Karpas-422 (cell line): ENCODE measurements at regions not wholly inside any gene's neighbourhood (a gene's known extent, or its start where the extent isn't known, plus 50 kb on each side); places are given as distances from the start of the nearest gene placed in this dataset.

Source experiments
- DNase-seq: peaks from one replicate; pipeline ENCODE4 v3.0.0-alpha.2; 2015
- H2AFZ ChIP-seq: fragments of 200-600 bp; sonication (generic); 2 replicates; pipeline ENCODE4 v1.6.1; 2014; ENCODE audit warnings: antibody characterized with exemption, low read length, mixed read lengths
- H3K27ac ChIP-seq: fragments of 200-600 bp; sonication (generic); 2 replicates; pipeline ENCODE4 v1.5.1; 2014; ENCODE audit warnings: mild to moderate bottlenecking, low read length, moderate library complexity
- H3K27me3 ChIP-seq: fragments of 200-600 bp; sonication (generic); 2 replicates; pipeline ENCODE4 v1.6.1; 2014; ENCODE audit warnings: low read length, mixed read lengths
- H3K36me3 ChIP-seq: fragments of 200-600 bp; sonication (generic); 2 replicates; pipeline ENCODE4 v1.6.1; 2014; ENCODE audit warnings: low read length, mixed read lengths; ENCODE audit not compliant: insufficient read depth
- H3K4me1 ChIP-seq: fragments of 200-600 bp; sonication (generic); 2 replicates; pipeline ENCODE4 v1.6.1; 2014; ENCODE audit warnings: mild to moderate bottlenecking, low read length, mixed read lengths
- H3K4me2 ChIP-seq: fragments of 200-600 bp; sonication (generic); 2 replicates; pipeline ENCODE4 v1.6.1; 2014; ENCODE audit warnings: low read length, low read depth, mild to moderate bottlenecking; ENCODE audit not compliant: poor library complexity, severe bottlenecking
- H3K4me3 ChIP-seq: fragments of 200-600 bp; sonication (generic); 2 replicates; pipeline ENCODE4 v1.5.1; 2014; ENCODE audit warnings: mild to moderate bottlenecking, antibody characterized with exemption, low read length, mixed read lengths
- H3K79me2 ChIP-seq: fragments of 200-600 bp; sonication (generic); 2 replicates; pipeline ENCODE4 v1.6.1; 2014; ENCODE audit warnings: mild to moderate bottlenecking, low read length, mixed read lengths
- H3K9ac ChIP-seq: fragments of 200-600 bp; sonication (generic); 2 replicates; pipeline ENCODE4 v1.6.0; 2014; ENCODE audit warnings: low read length
- H3K9me2 ChIP-seq: fragments of 200-600 bp; sonication (generic), shearing (Covaris generic); replicated peaks from 2 replicates; pipeline ENCODE4 v1.6.0; 2014; ENCODE audit warnings: mild to moderate bottlenecking, low read length, moderate library complexity; ENCODE audit not compliant: insufficient read depth
- H3K9me3 ChIP-seq: fragments of 300-700, 200-600 bp; sonication (generic); 2 replicates; pipeline ENCODE4 v1.6.1; 2014; ENCODE audit warnings: low read length, mixed read lengths
- H4K20me1 ChIP-seq: fragments of 200-600 bp; sonication (generic); 2 replicates; pipeline ENCODE4 v1.6.1; 2014; ENCODE audit warnings: mild to moderate bottlenecking, antibody characterized with exemption, low read length, low read depth; ENCODE audit not compliant: insufficient read depth

GRCh38 chr13:44626176-44626575 lies 50.0 kb upstream of the TSC22D1 start:
- no peaks in the 10 kb centered on the region for H3K9me3 ChIP-seq
- DNase-seq: no peak
- H3K27ac ChIP-seq: no peak overlapping the region
- H3K79me2 ChIP-seq: no peaks in the 10 kb centered on the region
- no peak overlapping the region for H3K9ac ChIP-seq
- no peaks in the 10 kb centered on the region for H3K36me3 ChIP-seq
- no peaks in the 10 kb centered on the region for H3K9me2 ChIP-seq
- H4K20me1 ChIP-seq: no peaks in the 10 kb centered on the region
- H3K4me3 ChIP-seq: no peak overlapping the region
- no peaks in the 10 kb centered on the region for H3K27me3 ChIP-seq
- H3K4me1 ChIP-seq: no peaks in the 10 kb centered on the region
- H3K4me2 ChIP-seq: no peak overlapping the region
- no peak overlapping the region for H2AFZ ChIP-seq
